Osteoblast (primary cell): ENCODE measurements at regions not wholly inside any gene's neighbourhood (a gene's known extent, or its start where the extent isn't known, plus 50 kb on each side); places are given as distances from the start of the nearest gene placed in this dataset.

Experiments
- DNase-seq: peaks from one replicate; pipeline ENCODE4 v3.0.0; 2011; ENCODE audit warnings: low spot score, mixed read lengths; ENCODE audit not compliant: insufficient read length; ENCODE audit errors: missing footprints
- H2AFZ ChIP-seq: 2 replicates; pipeline ENCODE4 v1.6.0; 2011; ENCODE audit warnings: mild to moderate bottlenecking, low read length
- H3K27ac ChIP-seq: 2 replicates; pipeline ENCODE4 v1.5.1; 2011; ENCODE audit warnings: mild to moderate bottlenecking, low read depth, low read length, moderate library complexity
- H3K27me3 ChIP-seq: 2 replicates; pipeline ENCODE4 v1.6.0; 2012; ENCODE audit warnings: mild to moderate bottlenecking, control low read depth, inconsistent platforms, low read length, moderate library complexity; ENCODE audit not compliant: insufficient read depth
- H3K36me3 ChIP-seq: 2 replicates; pipeline ENCODE4 v1.5.1; 2011; ENCODE audit warnings: mild to moderate bottlenecking, low read length, control low read depth, moderate library complexity; ENCODE audit not compliant: insufficient read depth
- H3K4me1 ChIP-seq: 2 replicates; pipeline ENCODE4 v1.5.1; 2011; ENCODE audit warnings: mild to moderate bottlenecking, low read length, control low read depth, moderate library complexity; ENCODE audit not compliant: insufficient read depth
- H3K4me2 ChIP-seq: 2 replicates; pipeline ENCODE4 v1.6.0; 2011; ENCODE audit warnings: mild to moderate bottlenecking, low read length; ENCODE audit not compliant: insufficient read depth
- H3K4me3 ChIP-seq: fragments of 200-600 bp; sonication (generic); 3 replicates; pipeline ENCODE4 v1.5.1; 2012; ENCODE audit warnings: mild to moderate bottlenecking, low read length, inconsistent platforms; ENCODE audit not compliant: insufficient read depth
- H3K79me2 ChIP-seq: 2 replicates; pipeline ENCODE4 v1.6.0; 2012; ENCODE audit warnings: mild to moderate bottlenecking, low read length, control low read depth, inconsistent platforms; ENCODE audit not compliant: insufficient read depth
- H3K9me3 ChIP-seq: 2 replicates; pipeline ENCODE4 v1.5.1; 2011; ENCODE audit warnings: low read depth, low read length, control low read depth
- H4K20me1 ChIP-seq: 2 replicates; pipeline ENCODE4 v1.6.0; 2012; ENCODE audit warnings: mild to moderate bottlenecking, low read length, control low read depth; ENCODE audit not compliant: insufficient read depth
- CTCF ChIP-seq: IDR thresholded peaks from 2 replicates; pipeline ENCODE4 v1.5.1; 2011; ENCODE audit warnings: mild to moderate bottlenecking, low read depth, low read length, moderate library complexity; ENCODE audit errors: extremely low read depth

DNA sequence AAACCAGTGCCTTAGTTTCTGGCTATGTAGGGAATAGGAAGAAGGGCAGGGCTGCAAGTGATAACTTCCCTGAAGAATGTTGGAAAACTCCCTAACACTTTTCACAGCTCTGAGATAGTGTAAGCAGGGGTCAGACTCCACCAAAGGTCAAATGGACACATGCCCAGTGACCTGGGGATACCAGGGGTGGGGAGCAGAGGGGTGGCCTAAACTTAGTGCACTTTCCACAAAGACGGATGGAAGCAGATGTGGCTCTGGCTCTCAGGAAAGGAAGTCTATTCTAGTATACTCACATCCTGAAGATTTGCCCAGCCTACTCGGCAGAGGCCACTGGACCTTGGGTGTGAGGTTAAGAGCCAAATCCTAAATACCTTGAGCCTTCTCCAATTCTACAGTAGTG, 285.8 kb downstream of the NUAK1 start:
- H3K4me1 ChIP-seq: no peaks in the 10 kb centered on the region
- H3K4me3 ChIP-seq: no peak overlapping the region
- no peaks in the 10 kb centered on the region for H3K27me3 ChIP-seq
- DNase-seq: no peak
- no peak for TF ChIP-seq CTCF
- H3K4me2 ChIP-seq: no peak overlapping the region
- no peaks in the 10 kb centered on the region for H4K20me1 ChIP-seq
- no peak overlapping the region for H2AFZ ChIP-seq
- no peaks in the 10 kb centered on the region for H3K9me3 ChIP-seq
- H3K79me2 ChIP-seq: no peaks in the 10 kb centered on the region
- H3K36me3 ChIP-seq: no peaks in the 10 kb centered on the region
- no peak overlapping the region for H3K27ac ChIP-seq

- no peaks in the 10 kb centered on the region for H3K27me3 ChIP-seq
- no peak for TF ChIP-seq CTCF
- no peaks in the 10 kb centered on the region for H3K9me3 ChIP-seq
- H3K4me1 ChIP-seq: no peaks in the 10 kb centered on the region
- no peak overlapping the region for H3K4me2 ChIP-seq
- no peaks in the 10 kb centered on the region for H3K79me2 ChIP-seq
- no peaks in the 10 kb centered on the region for H3K36me3 ChIP-seq
- DNase-seq: peak; percentile 15
- H2AFZ ChIP-seq: no peak overlapping the region
- no peak overlapping the region for H3K4me3 ChIP-seq
- H3K27ac ChIP-seq: no peak overlapping the region
- no peaks in the 10 kb centered on the region for H4K20me1 ChIP-seq
These were observed 284.7 kb downstream of the NUAK1 start for GRCh38 chr12:105854071-105854470.

- Histone ChIP-seq H3K9me3 (no peaks in the 10 kb centered on the region), H3K27me3 (no peaks in the 10 kb centered on the region), H3K79me2 (no peaks in the 10 kb centered on the region), H3K4me3 (no peak overlapping the region), H2AFZ (no peak overlapping the region), H3K4me2 (no peak overlapping the region), H3K27ac (no peak overlapping the region), H3K36me3 (no peaks in the 10 kb centered on the region), H3K4me1 (no peaks in the 10 kb centered on the region), H4K20me1 (no peaks in the 10 kb centered on the region)
- TF ChIP-seq CTCF: no peak
- no peak for DNase-seq
These were observed 283.2 kb downstream of the NUAK1 start for GRCh38 chr12:105855361-105856047.

- H3K4me2 ChIP-seq: no peak overlapping the region
- H3K9me3 ChIP-seq: no peaks in the 10 kb centered on the region
- no peaks in the 10 kb centered on the region for H4K20me1 ChIP-seq
- H3K27ac ChIP-seq: no peak overlapping the region
- no peaks in the 10 kb centered on the region for H3K36me3 ChIP-seq
- TF ChIP-seq CTCF: no peak
- no peaks in the 10 kb centered on the region for H3K79me2 ChIP-seq
- no peaks in the 10 kb centered on the region for H3K4me1 ChIP-seq
- H3K4me3 ChIP-seq: no peak overlapping the region
- no peaks in the 10 kb centered on the region for H3K27me3 ChIP-seq
- H2AFZ ChIP-seq: no peak overlapping the region
- no peak for DNase-seq
These were observed 282.7 kb downstream of the NUAK1 start for GRCh38 chr12:105856048-105856405.
